ENCODE measurements at regions not wholly inside any gene's neighbourhood (a gene's known extent, or its start where the extent isn't known, plus 50 kb on each side); places are given as distances from the start of the nearest gene placed in this dataset.

- H3K4me3 ChIP-seq (ENCODE audit: low read depth in 1 of 5, low read length in 5 of 5) = no peak overlapping the region
- no peaks in the 10 kb centered on the region for H3K27me3 ChIP-seq (ENCODE audit: control insufficient read depth in 5 of 5, insufficient read depth in 4 of 5, low read length in 5 of 5)
- no peak overlapping the region for H3K27ac ChIP-seq (ENCODE audit: low read depth, low read length)
- H3K4me1 ChIP-seq (ENCODE audit: control insufficient read depth in 5 of 5, insufficient read depth in 5 of 5, low read length in 5 of 5) = no peaks in the 10 kb centered on the region
- H3K36me3 ChIP-seq (ENCODE audit: control insufficient read depth in 5 of 5, insufficient read depth in 5 of 5, low read length in 5 of 5) = no peaks in the 10 kb centered on the region
- H3K9ac ChIP-seq (ENCODE audit: low read length in 5 of 5) = no peak overlapping the region
- H3K9me3 ChIP-seq (ENCODE audit: control insufficient read depth in 5 of 5, low read length in 5 of 5) = peaks cover 0 to 7% (median 4%) of the 10 kb centered on the region in 5 donors
These were observed 898.3 kb upstream of the FAT3 start for GRCh38 chr11:91326280-91326679.

GRCh38 chr11:91314521-91314920, 910.1 kb upstream of the FAT3 start:
- H3K9me3 ChIP-seq (ENCODE audit: control insufficient read depth in 5 of 5, low read length in 5 of 5) = peaks cover 0 to 2% (median 0%) of the 10 kb centered on the region in 5 donors
- no peak overlapping the region for H3K27ac ChIP-seq (ENCODE audit: low read depth, low read length)
- no peaks in the 10 kb centered on the region for H3K27me3 ChIP-seq (ENCODE audit: control insufficient read depth in 5 of 5, insufficient read depth in 4 of 5, low read length in 5 of 5)
- H3K36me3 ChIP-seq (ENCODE audit: control insufficient read depth in 5 of 5, insufficient read depth in 5 of 5, low read length in 5 of 5) = no peaks in the 10 kb centered on the region
- no peaks in the 10 kb centered on the region for H3K4me1 ChIP-seq (ENCODE audit: control insufficient read depth in 5 of 5, insufficient read depth in 5 of 5, low read length in 5 of 5)
- H3K4me3 ChIP-seq (ENCODE audit: low read depth in 1 of 5, low read length in 5 of 5) = no peak overlapping the region
- H3K9ac ChIP-seq (ENCODE audit: low read length in 5 of 5) = no peak overlapping the region

- Histone ChIP-seq H3K4me3 (ENCODE audit: low read depth in 1 of 5, low read length in 5 of 5) (no peak overlapping the region), H3K9me3 (ENCODE audit: control insufficient read depth in 5 of 5, low read length in 5 of 5) (peaks cover 0 to 2% (median 0%) of the 10 kb centered on the region in 5 donors), H3K27me3 (ENCODE audit: control insufficient read depth in 5 of 5, insufficient read depth in 4 of 5, low read length in 5 of 5) (no peaks in the 10 kb centered on the region), H3K36me3 (ENCODE audit: control insufficient read depth in 5 of 5, insufficient read depth in 5 of 5, low read length in 5 of 5) (no peaks in the 10 kb centered on the region), H3K4me1 (ENCODE audit: control insufficient read depth in 5 of 5, insufficient read depth in 5 of 5, low read length in 5 of 5) (no peaks in the 10 kb centered on the region), H3K27ac (ENCODE audit: low read depth, low read length) (no peak overlapping the region), H3K9ac (ENCODE audit: low read length in 5 of 5) (no peak overlapping the region)
These were observed 912.1 kb upstream of the FAT3 start for GRCh38 chr11:91312541-91312940.

GRCh38 chr11:91310085-91310484, 914.5 kb upstream of the FAT3 start:
- no peaks in the 10 kb centered on the region for H3K36me3 ChIP-seq (ENCODE audit: control insufficient read depth in 5 of 5, insufficient read depth in 5 of 5, low read length in 5 of 5)
- no peak overlapping the region for H3K4me3 ChIP-seq (ENCODE audit: low read depth in 1 of 5, low read length in 5 of 5)
- H3K27ac ChIP-seq (ENCODE audit: low read depth, low read length) = no peak overlapping the region
- H3K9me3 ChIP-seq (ENCODE audit: control insufficient read depth in 5 of 5, low read length in 5 of 5) = peaks cover 0 to 2% (median 0%) of the 10 kb centered on the region in 5 donors
- no peak overlapping the region for H3K9ac ChIP-seq (ENCODE audit: low read length in 5 of 5)
- no peaks in the 10 kb centered on the region for H3K27me3 ChIP-seq (ENCODE audit: control insufficient read depth in 5 of 5, insufficient read depth in 4 of 5, low read length in 5 of 5)
- no peaks in the 10 kb centered on the region for H3K4me1 ChIP-seq (ENCODE audit: control insufficient read depth in 5 of 5, insufficient read depth in 5 of 5, low read length in 5 of 5)

GRCh38 chr11:91308069-91308468, 916.5 kb upstream of the FAT3 start:
- H3K27me3 ChIP-seq (ENCODE audit: control insufficient read depth in 5 of 5, insufficient read depth in 4 of 5, low read length in 5 of 5) = no peaks in the 10 kb centered on the region
- H3K9me3 ChIP-seq (ENCODE audit: control insufficient read depth in 5 of 5, low read length in 5 of 5) = peaks cover 0 to 2% (median 0%) of the 10 kb centered on the region in 5 donors
- no peak overlapping the region for H3K9ac ChIP-seq (ENCODE audit: low read length in 5 of 5)
- H3K4me1 ChIP-seq (ENCODE audit: control insufficient read depth in 5 of 5, insufficient read depth in 5 of 5, low read length in 5 of 5) = no peaks in the 10 kb centered on the region
- no peak overlapping the region for H3K4me3 ChIP-seq (ENCODE audit: low read depth in 1 of 5, low read length in 5 of 5)
- H3K36me3 ChIP-seq (ENCODE audit: control insufficient read depth in 5 of 5, insufficient read depth in 5 of 5, low read length in 5 of 5) = no peaks in the 10 kb centered on the region
- H3K27ac ChIP-seq (ENCODE audit: low read depth, low read length) = no peak overlapping the region

- Histone ChIP-seq H3K9ac (ENCODE audit: low read length in 5 of 5) (no peak overlapping the region), H3K27ac (ENCODE audit: low read depth, low read length) (no peak overlapping the region), H3K9me3 (ENCODE audit: control insufficient read depth in 5 of 5, low read length in 5 of 5) (no peaks in the 10 kb centered on the region), H3K4me3 (ENCODE audit: low read depth in 1 of 5, low read length in 5 of 5) (no peak overlapping the region), H3K27me3 (ENCODE audit: control insufficient read depth in 5 of 5, insufficient read depth in 4 of 5, low read length in 5 of 5) (no peaks in the 10 kb centered on the region), H3K4me1 (ENCODE audit: control insufficient read depth in 5 of 5, insufficient read depth in 5 of 5, low read length in 5 of 5) (no peaks in the 10 kb centered on the region), H3K36me3 (ENCODE audit: control insufficient read depth in 5 of 5, insufficient read depth in 5 of 5, low read length in 5 of 5) (no peaks in the 10 kb centered on the region)
These were observed 919.2 kb upstream of the FAT3 start for GRCh38 chr11:91305402-91305801.

- no peaks in the 10 kb centered on the region for H3K4me1 ChIP-seq (ENCODE audit: control insufficient read depth in 5 of 5, insufficient read depth in 5 of 5, low read length in 5 of 5)
These were observed 920.9 kb upstream of the FAT3 start for GRCh38 chr11:91303749-91304148.

DNA sequence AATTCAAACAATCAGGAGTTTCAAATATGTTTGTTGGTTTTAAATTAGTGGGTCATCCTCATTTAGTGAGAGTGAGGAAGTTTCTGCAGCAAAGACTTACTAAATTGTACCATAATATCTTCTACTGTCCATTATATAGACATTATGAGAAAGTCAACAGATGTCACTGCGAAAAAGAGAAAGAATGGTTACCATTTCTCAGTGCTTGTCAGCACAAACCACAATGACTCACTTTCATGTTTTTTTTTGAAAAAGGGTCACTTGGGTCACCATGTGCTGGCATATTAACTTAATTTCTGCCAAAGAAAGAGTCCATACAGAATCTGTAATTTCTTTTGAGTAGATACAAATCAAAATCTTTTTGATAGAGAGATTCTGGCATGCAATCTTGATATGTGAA, 924.6 kb upstream of the FAT3 start:
- Histone ChIP-seq H3K4me1 (ENCODE audit: control insufficient read depth in 5 of 5, insufficient read depth in 5 of 5, low read length in 5 of 5) (no peaks in the 10 kb centered on the region), H3K27me3 (ENCODE audit: control insufficient read depth in 5 of 5, insufficient read depth in 4 of 5, low read length in 5 of 5) (no peaks in the 10 kb centered on the region), H3K27ac (ENCODE audit: low read depth, low read length) (no peak overlapping the region), H3K36me3 (ENCODE audit: control insufficient read depth in 5 of 5, insufficient read depth in 5 of 5, low read length in 5 of 5) (no peaks in the 10 kb centered on the region), H3K9ac (ENCODE audit: low read length in 5 of 5) (no peak overlapping the region), H3K9me3 (ENCODE audit: control insufficient read depth in 5 of 5, low read length in 5 of 5) (no peaks in the 10 kb centered on the region), H3K4me3 (ENCODE audit: low read depth in 1 of 5, low read length in 5 of 5) (no peak overlapping the region)

More at GRCh38 chr11:91303749-91304148, 920.9 kb upstream of the FAT3 start:
- no peak overlapping the region for H3K27ac ChIP-seq (ENCODE audit: low read depth, low read length)
- H3K27me3 ChIP-seq (ENCODE audit: control insufficient read depth in 5 of 5, insufficient read depth in 4 of 5, low read length in 5 of 5) = no peaks in the 10 kb centered on the region
- H3K4me3 ChIP-seq (ENCODE audit: low read depth in 1 of 5, low read length in 5 of 5) = no peak overlapping the region
- no peaks in the 10 kb centered on the region for H3K9me3 ChIP-seq (ENCODE audit: control insufficient read depth in 5 of 5, low read length in 5 of 5)
- H3K9ac ChIP-seq (ENCODE audit: low read length in 5 of 5) = no peak overlapping the region
- no peaks in the 10 kb centered on the region for H3K36me3 ChIP-seq (ENCODE audit: control insufficient read depth in 5 of 5, insufficient read depth in 5 of 5, low read length in 5 of 5)

- Histone ChIP-seq H3K27ac (ENCODE audit: low read depth, low read length) (no peak overlapping the region), H3K36me3 (ENCODE audit: control insufficient read depth in 5 of 5, insufficient read depth in 5 of 5, low read length in 5 of 5) (no peaks in the 10 kb centered on the region), H3K27me3 (ENCODE audit: control insufficient read depth in 5 of 5, insufficient read depth in 4 of 5, low read length in 5 of 5) (no peaks in the 10 kb centered on the region)
These were observed 928.0 kb upstream of the FAT3 start for GRCh38 chr11:91296629-91297028.

DNA sequence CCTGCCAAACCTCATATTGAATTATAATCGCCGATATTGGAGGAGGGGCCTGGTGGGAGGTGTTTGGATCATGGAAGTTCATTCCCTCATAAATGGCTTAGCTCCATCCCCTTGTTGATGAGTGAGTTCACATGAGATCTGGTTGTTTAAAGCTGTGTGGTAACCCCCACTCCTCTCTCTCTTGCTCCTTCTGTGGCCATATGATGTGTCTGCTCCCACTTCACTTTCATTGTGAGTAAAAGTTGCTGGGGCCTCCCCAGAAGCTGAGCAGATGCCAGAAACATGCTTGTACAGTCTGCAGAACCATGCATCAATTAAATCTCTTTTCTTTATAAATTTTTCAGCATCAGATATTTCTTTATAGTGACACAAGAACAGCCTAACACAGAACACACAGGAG, 929.0 kb upstream of the FAT3 start:
- no peaks in the 10 kb centered on the region for H3K36me3 ChIP-seq (ENCODE audit: control insufficient read depth in 5 of 5, insufficient read depth in 5 of 5, low read length in 5 of 5)
- no peaks in the 10 kb centered on the region for H3K4me1 ChIP-seq (ENCODE audit: control insufficient read depth in 5 of 5, insufficient read depth in 5 of 5, low read length in 5 of 5)
- no peak overlapping the region for H3K4me3 ChIP-seq (ENCODE audit: low read depth in 1 of 5, low read length in 5 of 5)
- H3K9ac ChIP-seq (ENCODE audit: low read length in 5 of 5) = no peak overlapping the region
- H3K9me3 ChIP-seq (ENCODE audit: control insufficient read depth in 5 of 5, low read length in 5 of 5) = peaks cover 0 to 3% (median 0%) of the 10 kb centered on the region in 5 donors
- H3K27me3 ChIP-seq (ENCODE audit: control insufficient read depth in 5 of 5, insufficient read depth in 4 of 5, low read length in 5 of 5) = no peaks in the 10 kb centered on the region
- no peak overlapping the region for H3K27ac ChIP-seq (ENCODE audit: low read depth, low read length)

More at GRCh38 chr11:91296629-91297028, 928.0 kb upstream of the FAT3 start:
- Histone ChIP-seq H3K9me3 (ENCODE audit: control insufficient read depth in 5 of 5, low read length in 5 of 5) (peaks cover 0 to 3% (median 0%) of the 10 kb centered on the region in 5 donors), H3K9ac (ENCODE audit: low read length in 5 of 5) (no peak overlapping the region), H3K4me3 (ENCODE audit: low read depth in 1 of 5, low read length in 5 of 5) (no peak overlapping the region), H3K4me1 (ENCODE audit: control insufficient read depth in 5 of 5, insufficient read depth in 5 of 5, low read length in 5 of 5) (no peaks in the 10 kb centered on the region)

DNA sequence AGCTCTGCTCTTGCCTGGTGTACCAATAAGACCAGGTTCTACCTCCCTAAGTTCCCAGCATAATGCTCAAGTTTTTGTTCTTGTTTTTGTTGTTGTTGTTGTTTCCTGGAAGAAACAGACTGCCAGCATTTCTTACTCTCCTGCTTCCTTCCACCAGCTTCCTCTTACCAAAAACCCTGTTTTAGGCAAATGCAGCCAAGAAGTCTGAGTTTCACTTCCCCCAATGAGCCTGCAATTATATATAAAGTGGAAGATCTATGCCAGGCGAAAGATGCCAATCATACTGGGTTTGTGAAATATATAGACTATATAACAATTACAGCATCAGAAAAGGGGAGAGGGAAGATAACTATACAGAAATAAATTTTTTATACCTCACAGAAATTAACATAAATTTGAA, 931.5 kb upstream of the FAT3 start:
- no peak overlapping the region for H3K9ac ChIP-seq (ENCODE audit: low read length in 5 of 5)
- H3K4me1 ChIP-seq (ENCODE audit: control insufficient read depth in 5 of 5, insufficient read depth in 5 of 5, low read length in 5 of 5) = no peaks in the 10 kb centered on the region
- H3K27ac ChIP-seq (ENCODE audit: low read depth, low read length) = no peak overlapping the region
- no peaks in the 10 kb centered on the region for H3K27me3 ChIP-seq (ENCODE audit: control insufficient read depth in 5 of 5, insufficient read depth in 4 of 5, low read length in 5 of 5)
- peaks cover 0 to 8% (median 0%) of the 10 kb centered on the region in 5 donors for H3K9me3 ChIP-seq (ENCODE audit: control insufficient read depth in 5 of 5, low read length in 5 of 5)
- H3K36me3 ChIP-seq (ENCODE audit: control insufficient read depth in 5 of 5, insufficient read depth in 5 of 5, low read length in 5 of 5) = no peaks in the 10 kb centered on the region
- H3K4me3 ChIP-seq (ENCODE audit: low read depth in 1 of 5, low read length in 5 of 5) = no peak overlapping the region
